Gastroesophageal sphincter (tissue), 4 donors: ENCODE measurements at regions not wholly inside any gene's neighbourhood (a gene's known extent, or its start where the extent isn't known, plus 50 kb on each side); places are given as distances from the start of the nearest gene placed in this dataset.

Source experiments
- ATAC-seq: fragments of 150-250 bp; one replicate; pipeline ENCODE4 v1.9.1; 2016; ENCODE audit warnings: mild to moderate bottlenecking, moderate library complexity
- H3K27ac ChIP-seq, 4 donors: fragments of 200-600 bp; sonication (generic) in 3 of 4; 1 replicate in 3 of 4; 2 replicates in 1 of 4; pipeline ENCODE4 v1.5.1; 2016 to 2019
- H3K27me3 ChIP-seq: fragments of 200-600 bp; sonication (generic); one replicate; pipeline ENCODE4 v1.5.1; 2019
- H3K36me3 ChIP-seq, 2 donors: fragments of 200-600 bp; sonication (generic); one replicate each; pipeline ENCODE4 v1.5.1; 2019; ENCODE audit warnings: control low read depth in 1 of 2
- H3K4me1 ChIP-seq, 3 donors: fragments of 200-600 bp; sonication (generic); 1 replicate in 2 of 3; 2 replicates in 1 of 3; pipeline ENCODE4 v1.5.1; 2016 to 2019; ENCODE audit warnings: control low read depth in 2 of 3
- H3K4me3 ChIP-seq, 2 donors: fragments of 200-600 bp; sonication (generic); one replicate each; pipeline ENCODE4 v1.5.1; 2019; ENCODE audit warnings: mild to moderate bottlenecking in 1 of 2, moderate library complexity in 1 of 2
- H3K9me3 ChIP-seq, 3 donors: fragments of 200-600 bp; sonication (generic); one replicate each; pipeline ENCODE4 v1.5.1; 2017 to 2019; ENCODE audit warnings: control low read depth in 2 of 3
- CTCF ChIP-seq, 4 experiments: fragments of 200-600 bp in 2 of 4; fragments of 450-650 bp in 2 of 4; sonication (generic) in 1 of 4; IDR thresholded peaks; one replicate each; pipeline ENCODE4 v1.5.1; 2017 to 2019; ENCODE audit warnings: antibody characterized with exemption in 4 of 4, mild to moderate bottlenecking in 2 of 4, moderate library complexity in 2 of 4
- EP300 ChIP-seq: sonication (generic); formaldehyde crosslinking; IDR thresholded peaks from one replicate; pipeline ENCODE4 v1.6.1; 2017; ENCODE audit warnings: antibody characterized with exemption, mild to moderate bottlenecking
- POLR2A ChIP-seq, 2 donors: fragments of 450-650 bp; IDR thresholded peaks; one replicate each; pipeline ENCODE4 v1.6.1; 2017; ENCODE audit warnings: antibody characterized with exemption in 2 of 2, mild to moderate bottlenecking in 2 of 2, moderate library complexity in 1 of 2
- POLR2AphosphoS5 ChIP-seq: sonication (generic); formaldehyde crosslinking; IDR thresholded peaks from one replicate; pipeline ENCODE4 v1.6.1; 2017; ENCODE audit warnings: antibody characterized with exemption
- WGBS, 2 donors: methylation state at CpG; one replicate each; pipeline ENCODE4 v1.1.5; 2018; ENCODE audit warnings: low coverage in 1 of 2; 5-methylcytosine and 5-hydroxymethylcytosine counted together

- no peak overlapping the region for H3K4me3 ChIP-seq
- no peaks in the 10 kb centered on the region for H3K36me3 ChIP-seq
- WGBS, 2 donors, result 10 to 68% methylated on average over 5 to 7 of the region's 11 CpGs
- H3K27me3 ChIP-seq, result no peaks in the 10 kb centered on the region
- TF ChIP-seq CTCF (IDR thresholded peaks at IDR 0.05) (no peak), EP300 (no peak)
- no peak for ATAC-seq
- no peaks in the 10 kb centered on the region for H3K4me1 ChIP-seq
- H3K9me3 ChIP-seq, result no peaks in the 10 kb centered on the region
- no peak overlapping the region for H3K27ac ChIP-seq
Measured at GRCh38 chr13:107678075-107678689, 537.2 kb downstream of the LIG4 start.

GRCh38 chr13:107675847-107676550, 539.3 kb downstream of the LIG4 start:
- H3K4me1 ChIP-seq, result no peaks in the 10 kb centered on the region
- H3K4me3 ChIP-seq, result no peak overlapping the region
- no peaks in the 10 kb centered on the region for H3K27me3 ChIP-seq
- 96 to 100% methylated on average over 2 of the region's 2 CpGs for WGBS, 2 donors
- H3K9me3 ChIP-seq, result no peaks in the 10 kb centered on the region
- H3K36me3 ChIP-seq, result no peaks in the 10 kb centered on the region
- TF ChIP-seq CTCF (IDR thresholded peaks at IDR 0.05), result no peak
- no peak for TF ChIP-seq EP300
- no peak for TF ChIP-seq POLR2AphosphoS5
- TF ChIP-seq POLR2A (IDR thresholded peaks at IDR 0.05), result no peak
- H3K27ac ChIP-seq, result no peak overlapping the region
- no peak for ATAC-seq

GRCh38 chr13:107669391-107669993, 545.8 kb downstream of the LIG4 start:
- WGBS, 2 donors, result 67 to 83% methylated on average over 8 of the region's 8 CpGs

DNA sequence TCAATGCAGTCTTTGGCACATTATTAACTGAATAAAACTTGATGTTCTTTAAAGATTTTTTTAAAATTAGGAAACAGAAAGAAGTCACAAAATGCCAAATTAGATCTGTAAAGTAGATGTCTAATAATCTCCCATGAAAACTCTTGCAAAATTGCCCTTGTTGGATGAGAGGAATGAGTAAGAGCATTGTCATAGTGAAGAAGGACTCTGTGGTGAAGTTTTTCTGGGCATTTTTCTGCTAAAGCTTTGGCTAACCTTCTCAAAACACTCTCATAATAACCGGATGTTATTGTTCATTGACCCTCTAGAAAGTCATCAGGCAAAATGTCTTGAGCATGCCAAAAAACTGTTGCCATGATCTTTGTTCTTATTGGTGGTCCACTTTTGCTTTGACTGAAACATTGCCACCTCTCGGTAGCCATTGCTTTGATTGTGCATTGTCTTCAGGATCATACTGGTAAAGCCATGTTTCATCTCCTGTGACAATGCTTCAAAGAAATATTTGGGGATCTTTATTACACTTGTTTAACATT, 549.3 kb downstream of the LIG4 start:
- no peak overlapping the region for H3K27ac ChIP-seq
- no peak overlapping the region for H3K4me3 ChIP-seq
- ATAC-seq, result no peak
- H3K9me3 ChIP-seq, result no peaks in the 10 kb centered on the region
- no peaks in the 10 kb centered on the region for H3K4me1 ChIP-seq
- H3K36me3 ChIP-seq, result no peaks in the 10 kb centered on the region
- 83 to 86% methylated on average over 2 of the region's 2 CpGs for whole genome bisulfite sequencing, 2 donors
- no peaks in the 10 kb centered on the region for H3K27me3 ChIP-seq
- TF ChIP-seq POLR2A (IDR thresholded peaks at IDR 0.05) (no peak), POLR2AphosphoS5 (no peak), CTCF (IDR thresholded peaks at IDR 0.05) (no peak), EP300 (no peak)

More at GRCh38 chr13:107669391-107669993, 545.8 kb downstream of the LIG4 start:
- no peaks in the 10 kb centered on the region for H3K27me3 ChIP-seq
- H3K4me3 ChIP-seq, result no peak overlapping the region
- H3K9me3 ChIP-seq, result no peaks in the 10 kb centered on the region
- no peak overlapping the region for H3K27ac ChIP-seq
- no peaks in the 10 kb centered on the region for H3K4me1 ChIP-seq
- no peak for TF ChIP-seq POLR2A (IDR thresholded peaks at IDR 0.05)
- TF ChIP-seq EP300, result no peak
- no peak for TF ChIP-seq POLR2AphosphoS5
- TF ChIP-seq CTCF (IDR thresholded peaks at IDR 0.05), result no peak
- ATAC-seq, result no peak
- H3K36me3 ChIP-seq, result no peaks in the 10 kb centered on the region
